Panc1 (cell line): ENCODE measurements at regions not wholly inside any gene's neighbourhood (a gene's known extent, or its start where the extent isn't known, plus 50 kb on each side); places are given as distances from the start of the nearest gene placed in this dataset.

Source experiments
- CTCF ChIP-seq: fragments of 450-650 bp; IDR thresholded peaks from 2 replicates; pipeline ENCODE4 v1.5.1; 2017; ENCODE audit warnings: mild to moderate bottlenecking
- POLR2AphosphoS5 ChIP-seq: IDR thresholded peaks from 2 replicates; pipeline ENCODE4 v1.6.1; 2012; ENCODE audit warnings: mild to moderate bottlenecking, low read depth, low read length, moderate library complexity
- REST ChIP-seq, 2 experiments: IDR thresholded peaks; 2 replicates each; pipeline ENCODE4 v1.6.1; 2011 to 2012; ENCODE audit warnings: low read depth in 2 of 2, control low read depth in 1 of 2, low read length in 1 of 2, mild to moderate bottlenecking in 1 of 2, moderate library complexity in 1 of 2; ENCODE audit not compliant: insufficient read depth in 1 of 2

GRCh38 chr2:173648816-173649215, 294.1 kb downstream of the CDCA7 start:
- no peak for TF ChIP-seq CTCF
- TF ChIP-seq REST (IDR thresholded peaks at IDR 0.05; ENCODE audit: insufficient read depth in 1 of 2, low read depth in 2 of 2, low read length in 1 of 2): no peak
- no peak for TF ChIP-seq POLR2AphosphoS5
